ENCODE measurements at regions not wholly inside any gene's neighbourhood (a gene's known extent, or its start where the extent isn't known, plus 50 kb on each side); places are given as distances from the start of the nearest gene placed in this dataset.

DNA sequence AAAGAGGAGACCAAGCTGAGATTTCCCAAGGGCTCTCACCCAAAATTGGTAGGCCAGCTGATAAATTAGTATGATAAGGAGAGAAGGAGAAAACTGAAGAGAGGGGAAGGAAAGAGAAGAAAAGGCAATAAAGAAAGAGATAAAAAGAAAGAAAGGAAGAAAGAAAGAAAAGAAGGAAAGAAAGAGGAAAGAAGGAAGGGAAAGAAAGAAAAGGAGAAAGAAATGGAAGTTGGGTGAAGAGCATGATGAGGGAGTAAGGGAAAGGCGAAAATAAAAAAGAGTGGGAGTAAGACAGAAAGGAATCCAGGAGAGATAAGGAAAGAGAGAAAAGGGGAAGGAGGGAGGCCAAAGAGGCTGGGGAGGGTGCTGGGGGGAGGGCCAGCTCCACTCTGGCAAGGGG is 95.4 kb downstream of the MRM1 start:
- no peak for DNase-seq

GRCh38 chr17:36697903-36698530 is 96.6 kb downstream of the MRM1 start:
- no peak for DNase-seq

GRCh38 chr17:36701429-36702099 is 100.2 kb downstream of the MRM1 start:
- DNase-seq: no peak

DNA sequence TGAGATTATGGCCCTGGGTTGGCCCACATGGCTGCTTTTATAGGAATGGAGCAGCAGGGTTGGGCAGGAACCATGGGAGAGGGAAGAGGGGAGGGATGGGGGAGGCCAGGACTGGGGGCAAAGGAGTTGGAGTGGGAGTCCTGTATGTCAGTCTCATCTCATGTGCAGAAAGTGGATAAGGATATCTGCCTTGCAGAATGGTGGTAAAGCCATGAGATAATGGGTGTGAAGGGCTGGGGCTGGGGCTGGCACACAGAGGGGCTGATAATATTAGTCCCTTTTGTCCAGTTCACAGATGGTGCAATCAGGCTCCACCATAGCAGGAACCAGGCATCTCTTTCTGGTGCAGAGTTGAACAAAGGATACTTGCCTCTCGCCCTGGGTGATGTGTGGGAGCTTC is 101.3 kb downstream of the MRM1 start:
- DNase-seq: no peak

DNA sequence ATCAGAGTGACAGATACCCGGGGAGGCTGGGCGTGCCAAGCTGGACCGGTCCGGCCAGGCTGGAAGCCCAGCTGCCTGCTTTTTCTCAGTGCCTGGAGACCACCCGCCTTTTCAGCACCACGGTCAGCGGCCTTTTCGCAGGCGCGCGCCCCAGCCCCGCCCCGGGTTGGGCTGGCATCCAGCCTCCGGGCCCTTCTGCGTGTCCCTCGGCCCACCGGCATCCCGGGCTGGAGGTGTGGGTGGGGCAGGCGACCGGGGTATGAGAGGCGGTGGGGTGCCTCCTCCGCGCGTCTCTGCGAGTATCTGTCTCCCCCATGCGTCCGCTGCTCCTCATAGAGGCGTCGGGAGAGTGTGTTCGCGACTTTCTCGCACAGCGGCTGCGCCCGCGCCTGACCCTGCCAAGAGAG is 102.5 kb downstream of the MRM1 start:
- DNase-seq: peak in 4 of 5 donors; percentile 20 to 27 (median 24)

- no peak for DNase-seq
These were observed 104.0 kb downstream of the MRM1 start for GRCh38 chr17:36705283-36705795.

DNA sequence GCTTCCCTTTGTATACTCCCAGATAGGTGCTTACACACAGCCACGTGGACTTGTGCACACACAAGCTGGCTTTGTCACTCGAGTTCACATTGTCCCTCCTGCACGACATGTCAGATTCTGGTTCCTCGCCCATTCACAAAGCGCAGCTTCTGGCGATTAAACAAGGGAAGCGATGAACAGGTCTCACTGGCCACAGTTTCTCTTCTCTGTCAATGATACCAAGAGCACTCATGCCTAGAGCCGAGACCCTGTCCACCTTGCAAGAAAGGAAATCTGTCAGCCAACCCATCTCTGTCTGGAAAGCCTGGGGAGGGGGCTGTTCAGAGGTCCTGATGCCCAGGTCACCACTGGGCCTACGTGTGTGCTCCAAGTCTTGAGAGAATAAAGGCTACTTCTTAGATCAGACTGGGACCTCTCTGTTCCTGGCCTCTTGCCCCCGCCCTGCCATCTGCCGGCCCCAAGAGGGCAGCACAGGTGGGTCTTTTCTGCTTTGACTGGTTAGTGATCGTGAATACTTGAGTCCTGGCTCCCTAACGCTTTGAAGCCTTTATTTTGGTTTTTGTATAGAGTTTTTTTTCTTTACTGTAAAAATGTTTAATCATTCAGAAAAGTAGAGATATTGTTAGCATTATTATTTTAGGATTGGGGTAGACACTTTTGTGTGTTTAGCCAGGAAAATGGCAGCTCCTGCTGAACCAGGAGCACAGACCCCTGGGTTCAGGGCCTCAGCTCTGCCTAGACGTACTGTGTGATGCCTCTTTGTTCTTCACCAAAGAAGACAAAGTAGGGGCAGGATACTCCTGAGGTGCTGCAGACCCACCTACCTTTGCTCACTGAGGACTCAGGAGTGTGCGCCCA is 104.7 kb downstream of the MRM1 start:
- DNase-seq: peak in 3 of 5 donors; percentile 14 to 50 (median 23)

GRCh38 chr17:36707904-36708303 is 106.5 kb downstream of the MRM1 start:
- DNase-seq: no peak

DNA sequence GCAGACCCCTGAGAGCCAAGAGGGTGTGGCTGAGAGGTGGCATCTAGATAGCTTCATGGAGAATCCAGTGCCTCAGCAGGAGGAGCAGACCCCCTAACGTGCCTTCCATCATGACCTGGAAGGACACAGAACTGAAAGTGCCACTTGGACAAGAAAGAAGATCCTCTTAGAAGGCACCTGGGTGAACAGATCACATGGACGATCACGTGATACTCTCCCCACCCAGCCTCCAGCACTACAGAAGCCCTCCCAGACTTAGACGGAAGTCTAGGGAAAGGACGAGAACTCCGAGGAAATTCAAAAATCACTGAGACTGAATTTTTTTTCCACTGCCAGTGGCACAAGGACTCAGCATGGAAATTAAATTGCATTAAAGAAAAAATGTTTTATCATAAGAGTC is 113.4 kb downstream of the MRM1 start:
- no peak for DNase-seq

- DNase-seq: no peak
These were observed 114.6 kb downstream of the MRM1 start for GRCh38 chr17:36715951-36716350.

DNA sequence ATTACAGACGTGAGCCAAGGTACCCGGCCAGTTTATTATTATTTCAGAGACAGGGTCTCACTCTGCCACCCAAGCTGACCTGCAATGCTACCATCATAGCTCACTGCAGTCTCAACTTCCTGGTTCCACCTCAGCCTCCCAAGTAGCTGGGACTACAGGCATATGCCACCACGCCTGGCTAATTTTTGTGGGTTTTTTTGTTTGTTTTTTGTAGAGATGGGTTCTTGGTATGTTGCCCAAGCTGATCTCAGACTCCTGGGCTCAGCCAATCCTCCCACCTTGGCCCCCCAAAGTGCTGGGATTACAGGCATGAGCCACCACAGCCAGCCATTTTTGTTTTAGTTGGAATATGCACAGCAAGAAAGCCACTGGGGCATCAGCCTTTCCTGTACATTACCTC is 115.7 kb downstream of the MRM1 start:
- DNase-seq: no peak

DNA sequence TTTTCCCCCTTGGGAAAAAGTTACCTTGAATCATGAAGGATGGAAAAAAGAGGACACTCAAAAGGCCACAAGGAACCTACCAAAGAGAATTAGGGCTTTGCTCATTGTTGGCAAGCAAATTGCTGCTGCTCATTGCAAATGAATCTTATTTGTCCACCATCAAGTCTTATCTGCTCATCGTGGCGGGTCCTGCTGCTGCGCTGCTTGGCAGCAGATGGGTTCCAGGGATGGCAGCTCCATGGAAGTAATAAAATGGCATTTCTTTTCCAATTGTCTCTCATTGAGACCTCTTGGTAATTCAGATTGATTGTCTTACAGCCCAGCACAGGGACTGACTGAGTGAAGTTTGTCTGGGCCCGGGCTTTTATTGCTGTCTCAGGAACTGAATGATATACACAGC is 118.7 kb downstream of the MRM1 start:
- DNase-seq: no peak

GRCh38 chr17:36721560-36722120 is 120.3 kb downstream of the MRM1 start:
- no peak for DNase-seq

GRCh38 chr17:36722121-36722902 is 120.9 kb downstream of the MRM1 start:
- DNase-seq: peak; percentile 45 to 88 (median 55)

DNA sequence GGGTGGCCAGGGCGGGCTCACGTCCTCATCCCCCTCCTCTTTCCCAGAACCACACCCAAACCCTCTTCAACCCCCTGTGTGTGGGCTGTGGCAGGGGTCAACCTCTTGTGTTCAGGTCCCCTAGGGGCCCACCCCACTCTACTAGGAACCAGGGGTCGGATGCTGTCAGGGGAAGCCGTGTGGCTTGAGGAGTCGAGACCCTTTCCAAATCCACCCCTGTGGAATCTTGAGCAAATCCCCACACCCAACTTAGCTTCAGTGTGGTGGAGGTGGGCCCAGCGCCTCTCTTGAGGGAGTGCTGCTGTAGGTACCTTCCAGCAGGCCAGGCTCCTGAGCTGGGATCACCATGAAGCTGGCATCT is 121.5 kb downstream of the MRM1 start:
- no peak for DNase-seq

DNA sequence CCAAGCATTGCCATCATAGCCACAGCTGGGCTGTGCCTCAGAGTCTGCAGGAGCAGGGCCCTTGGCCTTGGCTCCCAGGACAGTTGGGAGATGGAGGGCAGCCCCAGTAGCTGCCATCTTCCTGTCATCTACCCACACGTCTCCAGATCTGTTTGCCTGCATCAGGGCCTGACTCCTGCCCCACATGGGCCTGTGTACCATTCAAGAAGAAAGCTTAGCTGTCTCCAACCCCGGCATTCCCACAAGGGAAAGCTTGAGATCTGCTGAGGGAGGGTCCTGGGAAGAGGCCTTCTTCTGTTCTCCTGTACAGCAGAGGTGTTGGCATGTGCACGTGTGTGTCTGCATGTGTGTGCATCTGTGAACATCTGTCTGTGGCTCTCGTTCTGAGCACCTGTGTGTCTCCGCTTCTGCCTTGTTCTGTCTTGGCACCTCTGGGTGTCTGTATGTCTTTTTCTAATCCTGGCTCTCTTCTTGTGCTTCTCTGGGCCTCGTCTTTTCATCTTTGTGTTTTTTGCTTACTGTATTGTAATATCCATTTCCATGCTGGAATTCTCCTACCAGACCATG is 122.2 kb downstream of the MRM1 start:
- DNase-seq: no peak

DNA sequence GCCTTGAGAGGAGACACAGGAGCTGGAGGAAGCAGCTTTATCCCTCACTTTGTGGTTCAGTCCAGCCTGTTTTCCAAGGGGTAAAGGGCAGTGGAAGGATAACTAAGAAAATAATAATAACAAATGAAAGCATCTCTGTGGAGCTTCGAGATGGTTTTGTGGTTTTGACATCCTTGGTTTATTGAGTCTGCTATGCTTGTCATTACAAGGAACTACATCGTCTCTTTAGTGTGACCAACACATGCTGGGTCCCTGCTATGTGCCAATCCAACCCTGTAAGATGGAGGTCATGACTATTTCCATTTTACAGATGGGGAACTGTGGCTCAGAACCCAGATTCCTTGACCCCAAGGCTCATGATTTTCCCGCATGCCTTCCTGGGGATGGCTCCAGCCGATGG is 124.8 kb downstream of the MRM1 start:
- no peak for DNase-seq

- DNase-seq: no peak
These were observed 125.7 kb downstream of the MRM1 start for GRCh38 chr17:36727052-36727451.

DNA sequence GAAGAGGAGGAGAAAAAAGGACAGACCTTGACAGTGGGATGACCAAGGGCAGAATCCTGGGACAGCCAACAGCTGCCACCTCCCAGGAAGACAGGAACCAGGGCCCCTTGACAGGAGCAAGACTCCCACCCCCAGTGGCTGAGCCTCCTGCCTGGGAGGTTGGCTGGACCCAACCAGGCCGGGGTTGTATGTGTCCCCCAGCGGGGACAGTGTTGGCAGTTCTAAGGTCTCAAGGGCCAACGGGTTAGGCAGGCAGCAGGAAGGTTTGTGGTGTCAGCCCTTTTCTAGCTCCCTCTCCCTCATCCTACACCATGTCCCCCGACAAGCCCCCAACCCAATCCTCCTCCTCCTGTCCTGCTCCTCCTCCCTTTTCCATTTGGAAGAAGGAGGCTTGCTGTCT is 126.2 kb downstream of the MRM1 start:
- DNase-seq: no peak

DNA sequence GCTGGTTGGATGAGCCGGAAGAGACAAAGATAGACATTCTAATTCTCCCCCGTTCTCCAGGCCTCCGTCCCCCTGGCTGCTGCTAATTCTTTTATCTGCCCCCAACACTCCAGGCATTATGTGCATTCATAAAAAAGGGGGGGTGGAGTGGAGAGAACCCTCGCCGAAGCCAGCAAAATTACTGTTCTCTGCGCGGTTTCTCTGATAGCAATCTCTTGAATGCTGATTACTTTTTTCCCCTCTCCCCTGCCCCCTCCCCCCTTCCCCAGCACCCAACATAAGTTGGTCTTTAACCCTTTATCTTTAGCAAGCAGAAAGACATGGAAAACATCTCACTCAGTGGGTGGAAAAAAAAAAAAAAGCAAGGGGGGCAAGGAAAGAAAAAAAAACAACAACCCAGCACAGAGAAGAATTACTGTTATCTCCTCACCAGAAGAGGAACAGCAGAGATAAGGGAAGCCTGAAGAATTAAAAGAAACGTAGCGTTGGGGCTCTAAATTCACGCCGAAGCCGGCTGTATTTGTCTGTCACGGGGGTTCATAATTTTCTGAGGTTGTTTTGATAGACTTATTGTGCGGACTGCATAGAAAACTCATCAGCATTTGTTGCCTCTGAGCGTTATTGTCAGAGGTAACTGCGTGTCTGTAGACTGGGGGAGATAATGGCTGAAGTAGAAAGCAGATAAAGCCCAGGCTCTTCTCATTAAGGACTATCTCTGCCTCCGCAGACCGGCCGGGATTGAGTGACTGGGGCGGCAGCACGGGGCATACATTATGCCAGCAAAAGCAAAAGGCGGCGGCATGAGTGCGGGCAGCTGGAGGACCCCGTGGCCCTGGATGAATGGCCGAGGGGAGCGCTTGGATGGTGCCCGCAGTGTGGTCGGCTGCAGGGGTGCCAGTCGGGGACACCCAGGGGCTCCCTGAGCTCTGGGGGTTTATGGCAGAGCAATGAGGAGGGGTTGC is 126.9 kb downstream of the MRM1 start:
- DNase-seq: no peak
